ENCODE measurements at regions not wholly inside any gene's neighbourhood (a gene's known extent, or its start where the extent isn't known, plus 50 kb on each side); places are given as distances from the start of the nearest gene placed in this dataset.
A peak's percentile ranks its signal among the peaks of the same experiment; 100 is the strongest.
"Not testable (repeated sequence)": the region's sequence is repeated elsewhere in the genome, so short reads cannot be mapped to it uniquely, and the experiment has no call there.

DNA sequence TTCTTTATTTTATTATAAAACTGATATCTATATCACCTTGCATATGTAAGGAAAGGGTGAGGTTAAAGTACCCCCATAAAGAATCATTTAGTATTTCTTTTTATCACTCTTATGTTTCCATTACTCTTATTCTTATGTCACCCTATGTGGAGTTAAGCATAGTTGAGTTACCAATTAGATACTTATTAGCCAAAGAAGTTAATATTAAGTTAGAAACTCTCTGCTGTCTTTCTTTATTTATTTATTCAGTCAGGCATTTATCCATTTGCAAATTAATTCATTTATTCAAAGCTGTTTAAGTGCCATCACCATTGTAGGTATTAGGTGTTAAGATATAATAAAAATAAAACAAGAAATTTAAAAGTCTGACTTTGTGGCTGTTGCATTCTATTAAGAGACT, 1279.1 kb upstream of the CITED2 start:
- H3K9me3 ChIP-seq (ENCODE audit: control insufficient read depth, insufficient read depth, low read length): no peaks in the 10 kb centered on the region
- no peak for DNase-seq (ENCODE audit: low read depth, low spot score)
- H3K4me3 ChIP-seq (ENCODE audit: low read length): no peak overlapping the region
- no peaks in the 10 kb centered on the region for H3K36me3 ChIP-seq (ENCODE audit: control insufficient read depth, insufficient read depth, low read length)
- no peak overlapping the region for H3K27ac ChIP-seq (ENCODE audit: low read length)
- H3K27me3 ChIP-seq (ENCODE audit: control insufficient read depth, insufficient read depth, low read length): no peaks in the 10 kb centered on the region
- no peaks in the 10 kb centered on the region for H3K4me1 ChIP-seq (ENCODE audit: control insufficient read depth, insufficient read depth, low read length)

DNA sequence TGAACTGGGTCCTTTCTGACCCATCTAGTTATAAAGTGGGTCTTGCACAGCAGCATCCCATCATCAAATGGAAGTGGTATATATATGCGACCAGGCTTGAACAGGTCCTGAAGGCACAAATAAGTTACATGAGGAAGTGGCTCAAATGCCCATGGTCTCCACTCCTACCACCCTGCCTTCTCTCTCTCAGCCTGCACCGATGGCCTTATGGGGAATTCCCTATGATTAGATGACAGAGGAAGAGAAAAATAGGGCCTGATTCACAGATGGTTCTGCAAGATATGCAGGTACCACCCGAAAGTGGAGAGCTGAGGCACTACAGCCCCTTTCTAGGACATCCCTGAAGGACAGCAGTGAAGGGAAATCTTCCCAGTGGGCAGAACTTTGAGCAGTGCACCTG, 1275.1 kb upstream of the CITED2 start:
- H3K9me3 ChIP-seq (ENCODE audit: control insufficient read depth, insufficient read depth, low read length); H3K36me3 ChIP-seq (ENCODE audit: control insufficient read depth, insufficient read depth, low read length); H3K4me1 ChIP-seq (ENCODE audit: control insufficient read depth, insufficient read depth, low read length); H3K4me3 ChIP-seq (ENCODE audit: low read length); H3K27ac ChIP-seq (ENCODE audit: low read length); DNase-seq (ENCODE audit: low read depth, low spot score); H3K27me3 ChIP-seq (ENCODE audit: control insufficient read depth, insufficient read depth, low read length): not testable (repeated sequence)
- no CpG with 5 or more reads among the region's 3 CpGs for WGBS (ENCODE audit: insufficient coverage, insufficient read length)

DNA sequence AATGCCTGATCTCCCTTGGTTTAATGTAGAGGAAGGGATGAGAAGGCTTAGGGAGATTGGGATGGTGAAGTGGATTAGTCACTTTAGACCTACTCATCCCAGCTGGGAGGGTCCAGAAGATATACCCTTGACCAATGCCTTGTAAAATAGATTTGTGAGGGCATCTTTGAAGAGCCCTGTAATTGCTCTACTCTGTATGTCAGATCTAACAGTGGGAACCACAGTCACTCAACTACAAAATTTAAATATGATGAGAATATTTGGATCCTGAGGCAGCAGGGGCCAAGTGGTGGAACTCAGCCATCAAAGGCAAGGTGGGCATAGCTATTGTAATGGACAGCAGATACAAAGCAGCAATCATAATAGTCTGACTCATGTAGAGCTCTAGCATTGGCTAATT, 1272.9 kb upstream of the CITED2 start:
- not testable (repeated sequence) for H3K27me3 ChIP-seq (ENCODE audit: control insufficient read depth, insufficient read depth, low read length); H3K4me1 ChIP-seq (ENCODE audit: control insufficient read depth, insufficient read depth, low read length); H3K9me3 ChIP-seq (ENCODE audit: control insufficient read depth, insufficient read depth, low read length); H3K4me3 ChIP-seq (ENCODE audit: low read length); DNase-seq (ENCODE audit: low read depth, low spot score); H3K36me3 ChIP-seq (ENCODE audit: control insufficient read depth, insufficient read depth, low read length); H3K27ac ChIP-seq (ENCODE audit: low read length)

DNA sequence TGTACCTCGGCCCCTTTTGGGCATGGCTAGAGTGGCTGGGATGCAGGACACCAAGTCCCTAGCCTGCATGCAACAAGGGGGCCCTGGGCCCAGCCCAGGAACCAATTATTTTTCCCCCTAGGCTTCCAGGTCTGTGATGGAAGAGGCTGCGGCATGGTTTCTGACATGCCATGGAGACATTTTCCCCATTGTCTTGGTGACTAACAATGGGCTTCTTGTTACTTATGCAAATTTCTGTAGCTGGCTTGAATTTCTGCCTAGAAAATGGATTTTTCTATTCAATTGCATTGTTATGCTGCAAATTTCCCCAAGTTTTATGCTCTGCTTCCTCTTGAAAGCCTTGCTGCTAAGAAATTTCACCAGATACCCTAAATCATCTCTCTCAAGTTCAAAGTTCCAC, 1269.6 kb upstream of the CITED2 start:
- H3K9me3 ChIP-seq (ENCODE audit: control insufficient read depth, insufficient read depth, low read length): no peaks in the 10 kb centered on the region; the same call in 1 of the 2 replicates
- no peak for DNase-seq (ENCODE audit: low read depth, low spot score)
- H3K27me3 ChIP-seq (ENCODE audit: control insufficient read depth, insufficient read depth, low read length): no peaks in the 10 kb centered on the region
- no peaks in the 10 kb centered on the region for H3K4me1 ChIP-seq (ENCODE audit: control insufficient read depth, insufficient read depth, low read length)
- WGBS (ENCODE audit: insufficient coverage, insufficient read length): no CpG with 5 or more reads among the region's 2 CpGs
- H3K27ac ChIP-seq (ENCODE audit: low read length): no peak overlapping the region
- no peaks in the 10 kb centered on the region for H3K36me3 ChIP-seq (ENCODE audit: control insufficient read depth, insufficient read depth, low read length)
- H3K4me3 ChIP-seq (ENCODE audit: low read length): no peak overlapping the region

DNA sequence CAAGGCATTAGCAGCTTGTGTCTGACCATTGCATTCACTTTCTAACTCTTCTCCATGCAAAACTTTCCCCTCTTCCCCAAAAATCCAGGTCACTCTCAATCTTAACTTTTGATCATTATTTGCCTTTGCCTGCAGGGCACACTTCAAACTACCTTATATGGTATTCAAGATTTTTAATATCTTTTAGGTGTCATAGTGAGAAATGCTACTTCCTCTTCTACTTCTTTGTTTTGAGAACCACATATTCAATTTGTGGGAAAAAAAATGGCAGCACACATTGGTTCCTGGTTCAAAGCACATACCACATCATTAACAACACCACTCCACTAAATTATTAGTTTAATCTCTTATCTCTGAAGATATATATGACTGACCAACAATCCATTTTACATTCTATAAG, 1267.0 kb upstream of the CITED2 start:
- Histone ChIP-seq H3K4me1 (ENCODE audit: control insufficient read depth, insufficient read depth, low read length) (0 out of 2 replicates have a peak, but pooled peaks cover 1% of the 10 kb centered on the region), H3K36me3 (ENCODE audit: control insufficient read depth, insufficient read depth, low read length) (no peaks in the 10 kb centered on the region), H3K9me3 (ENCODE audit: control insufficient read depth, insufficient read depth, low read length) (no peaks in the 10 kb centered on the region; the same call in 1 of the 2 replicates), H3K4me3 (ENCODE audit: low read length) (no peak overlapping the region), H3K27ac (ENCODE audit: low read length) (no peak overlapping the region), H3K27me3 (ENCODE audit: control insufficient read depth, insufficient read depth, low read length) (no peaks in the 10 kb centered on the region)
- DNase-seq (ENCODE audit: low read depth, low spot score): no peak

DNA sequence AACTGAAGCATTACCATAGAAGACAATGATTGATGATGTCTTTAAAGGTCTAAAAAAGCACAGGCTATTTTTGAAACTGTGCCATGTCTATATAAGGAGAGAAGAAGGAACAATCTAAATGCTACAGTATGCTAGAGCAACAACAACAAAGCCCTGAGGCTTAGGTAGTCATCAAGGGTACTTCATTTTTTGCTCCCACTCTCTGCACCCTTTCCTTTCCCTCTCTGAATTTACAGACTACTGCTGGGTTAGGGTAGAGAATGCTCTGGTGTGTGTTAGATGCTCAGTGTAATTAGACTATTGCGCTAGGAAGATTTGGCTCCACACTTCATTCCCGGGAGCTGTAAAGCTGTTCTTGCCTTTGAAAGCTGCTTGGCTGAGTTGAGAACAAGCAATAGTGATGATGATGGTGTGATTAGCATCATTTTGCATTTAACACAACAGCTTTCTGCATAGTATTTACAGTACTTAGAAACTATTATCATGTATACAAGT, 1262.5 kb upstream of the CITED2 start:
- H3K4me3 ChIP-seq (ENCODE audit: low read length): no peak overlapping the region
- WGBS (ENCODE audit: insufficient coverage, insufficient read length): no CpG with 5 or more reads among the region's 2 CpGs
- H3K27ac ChIP-seq (ENCODE audit: low read length): no peak overlapping the region
- peak; percentile 18 for DNase-seq (ENCODE audit: low read depth, low spot score)
- 0 out of 2 replicates have a peak, but pooled peaks cover 3% of the 10 kb centered on the region for H3K4me1 ChIP-seq (ENCODE audit: control insufficient read depth, insufficient read depth, low read length)
- no peaks in the 10 kb centered on the region for H3K9me3 ChIP-seq (ENCODE audit: control insufficient read depth, insufficient read depth, low read length)
- no peaks in the 10 kb centered on the region for H3K27me3 ChIP-seq (ENCODE audit: control insufficient read depth, insufficient read depth, low read length)
- H3K36me3 ChIP-seq (ENCODE audit: control insufficient read depth, insufficient read depth, low read length): no peaks in the 10 kb centered on the region

DNA sequence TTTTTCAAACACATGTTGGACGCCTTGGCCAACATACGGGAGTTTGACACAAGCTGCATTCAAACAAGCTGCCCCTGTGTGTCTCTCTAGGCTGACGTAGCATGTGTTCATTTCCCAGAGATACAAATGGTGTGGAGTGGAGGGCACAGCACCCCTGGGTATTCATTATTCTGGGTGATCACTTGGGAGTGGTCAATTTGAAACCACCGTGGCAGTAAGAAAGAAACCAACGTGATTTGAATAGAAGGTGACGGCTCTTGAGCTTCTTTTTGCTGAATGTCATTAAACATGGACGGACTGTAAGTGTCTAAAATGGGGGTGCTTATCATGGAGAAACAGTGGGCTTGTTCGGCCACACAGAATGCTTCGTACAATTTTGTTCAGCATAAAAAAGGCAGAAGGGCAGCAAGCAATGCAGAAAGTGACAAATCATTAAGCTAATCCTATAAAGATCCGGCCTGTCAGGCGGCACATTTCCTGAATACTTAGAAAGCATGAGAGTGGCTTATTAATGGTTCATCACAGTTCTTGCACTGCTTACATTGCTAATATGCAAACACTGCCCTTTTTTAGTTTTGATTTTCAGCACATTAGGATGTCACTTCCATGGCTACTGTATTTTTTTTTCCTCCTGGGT, 1261.9 kb upstream of the CITED2 start:
- Histone ChIP-seq H3K36me3 (ENCODE audit: control insufficient read depth, insufficient read depth, low read length) (no peaks in the 10 kb centered on the region), H3K4me3 (ENCODE audit: low read length) (no peak overlapping the region), H3K27me3 (ENCODE audit: control insufficient read depth, insufficient read depth, low read length) (no peaks in the 10 kb centered on the region), H3K27ac (ENCODE audit: low read length) (no peak overlapping the region), H3K9me3 (ENCODE audit: control insufficient read depth, insufficient read depth, low read length) (no peaks in the 10 kb centered on the region), H3K4me1 (ENCODE audit: control insufficient read depth, insufficient read depth, low read length) (0 out of 2 replicates have a peak, but pooled peaks cover 3% of the 10 kb centered on the region)
- no peak for DNase-seq (ENCODE audit: low read depth, low spot score)
- no CpG with 5 or more reads among the region's 11 CpGs for WGBS (ENCODE audit: insufficient coverage, insufficient read length)

DNA sequence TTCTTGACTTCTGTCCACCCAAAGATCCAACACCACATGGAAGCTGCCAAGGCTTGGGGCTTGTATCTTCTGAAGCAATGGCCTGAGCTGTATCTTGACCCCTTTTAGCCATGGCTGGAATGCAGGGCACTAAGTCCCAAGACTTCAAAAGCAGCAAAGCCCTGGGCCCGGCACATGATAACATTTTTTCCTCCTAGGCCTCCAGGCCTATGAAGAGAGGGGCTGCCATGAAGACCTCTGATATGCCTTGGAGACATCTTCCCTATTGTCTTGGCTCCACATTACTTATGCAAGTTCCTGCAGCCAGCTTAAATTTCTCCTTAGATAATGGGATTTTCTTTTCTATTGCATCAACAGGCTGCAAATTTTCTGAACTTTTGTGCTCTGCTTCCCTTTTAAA, 1252.6 kb upstream of the CITED2 start:
- no CpG with 5 or more reads among the region's 1 CpG for WGBS (ENCODE audit: insufficient coverage, insufficient read length)
- no peak overlapping the region for H3K27ac ChIP-seq (ENCODE audit: low read length)
- no peak for DNase-seq (ENCODE audit: low read depth, low spot score)
- H3K4me1 ChIP-seq (ENCODE audit: control insufficient read depth, insufficient read depth, low read length): no peaks in the 10 kb centered on the region
- H3K36me3 ChIP-seq (ENCODE audit: control insufficient read depth, insufficient read depth, low read length): no peaks in the 10 kb centered on the region
- no peaks in the 10 kb centered on the region for H3K9me3 ChIP-seq (ENCODE audit: control insufficient read depth, insufficient read depth, low read length)
- H3K4me3 ChIP-seq (ENCODE audit: low read length): no peak overlapping the region
- H3K27me3 ChIP-seq (ENCODE audit: control insufficient read depth, insufficient read depth, low read length): no peaks in the 10 kb centered on the region

DNA sequence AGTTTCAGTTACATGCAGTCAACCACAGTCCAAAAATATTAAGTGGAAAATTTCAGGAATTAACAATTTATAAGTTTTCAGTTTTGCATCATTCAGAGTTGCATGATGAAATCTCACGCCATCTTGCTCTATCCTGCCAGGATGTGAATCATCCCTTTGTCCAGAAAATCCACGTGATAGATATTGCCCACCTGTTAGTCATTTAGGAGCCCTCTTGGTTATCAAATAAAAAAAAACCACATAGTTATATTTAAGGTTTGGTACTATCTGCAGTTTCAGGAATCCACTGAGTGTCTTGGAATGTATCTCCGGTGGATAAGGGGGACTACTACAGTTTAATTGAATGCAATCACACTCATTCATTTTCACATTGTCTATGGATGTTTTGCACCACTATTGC, 1249.0 kb upstream of the CITED2 start:
- no CpG with 5 or more reads among the region's 3 CpGs for WGBS (ENCODE audit: insufficient coverage, insufficient read length)
- H3K27ac ChIP-seq (ENCODE audit: low read length): no peak overlapping the region

DNA sequence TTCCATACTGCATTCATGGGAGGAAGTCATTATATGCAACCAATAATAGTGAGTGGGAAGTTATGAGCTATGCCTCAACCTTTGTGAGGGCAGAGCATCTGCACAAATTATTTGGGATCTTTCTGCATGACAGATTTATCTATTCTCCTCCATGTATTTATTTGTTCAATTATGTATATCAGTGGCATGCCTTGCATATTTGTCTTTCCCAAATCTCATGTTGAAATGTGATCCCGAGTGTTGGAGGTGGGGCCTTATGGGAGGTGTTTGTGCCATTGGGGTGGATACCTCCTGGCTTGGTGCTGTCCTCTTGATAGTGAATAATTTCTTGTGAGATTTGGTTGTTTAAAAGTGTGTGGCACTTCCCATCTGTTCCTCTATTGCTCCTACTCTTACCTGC, 1246.0 kb upstream of the CITED2 start:
- no peak overlapping the region for H3K4me3 ChIP-seq (ENCODE audit: low read length)
- no peaks in the 10 kb centered on the region for H3K27me3 ChIP-seq (ENCODE audit: control insufficient read depth, insufficient read depth, low read length)
- no peaks in the 10 kb centered on the region for H3K36me3 ChIP-seq (ENCODE audit: control insufficient read depth, insufficient read depth, low read length)
- WGBS (ENCODE audit: insufficient coverage, insufficient read length): no CpG with 5 or more reads among the region's 1 CpG
- no peak for DNase-seq (ENCODE audit: low read depth, low spot score)
- H3K27ac ChIP-seq (ENCODE audit: low read length): no peak overlapping the region
- H3K4me1 ChIP-seq (ENCODE audit: control insufficient read depth, insufficient read depth, low read length): no peaks in the 10 kb centered on the region
- H3K9me3 ChIP-seq (ENCODE audit: control insufficient read depth, insufficient read depth, low read length): no peaks in the 10 kb centered on the region

More for the DNA sequence above, 1249.0 kb upstream of the CITED2 start:
- Histone ChIP-seq H3K27me3 (ENCODE audit: control insufficient read depth, insufficient read depth, low read length) (no peaks in the 10 kb centered on the region), H3K4me1 (ENCODE audit: control insufficient read depth, insufficient read depth, low read length) (no peaks in the 10 kb centered on the region), H3K4me3 (ENCODE audit: low read length) (no peak overlapping the region), H3K9me3 (ENCODE audit: control insufficient read depth, insufficient read depth, low read length) (no peaks in the 10 kb centered on the region), H3K36me3 (ENCODE audit: control insufficient read depth, insufficient read depth, low read length) (no peaks in the 10 kb centered on the region)
- no peak for DNase-seq (ENCODE audit: low read depth, low spot score)

DNA sequence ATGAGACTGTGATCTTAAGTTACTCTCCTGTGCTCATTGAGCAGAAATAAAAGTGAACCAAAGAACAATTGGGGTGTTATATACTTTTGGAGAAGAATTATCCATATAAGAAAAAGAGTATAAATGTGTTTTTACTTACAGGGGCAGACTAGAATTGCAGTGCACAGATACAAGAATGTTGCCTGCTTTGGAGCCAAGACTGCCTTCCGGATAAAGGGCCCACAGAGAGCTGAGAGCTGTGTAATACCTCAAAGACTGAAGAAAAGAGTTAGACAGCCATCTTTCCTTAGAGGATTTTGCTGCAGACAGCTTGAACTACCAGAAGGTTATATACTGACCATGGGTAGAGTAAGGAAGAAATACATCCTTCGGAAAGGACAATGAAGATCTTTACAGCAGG, 1235.5 kb upstream of the CITED2 start:
- Histone ChIP-seq H3K36me3 (ENCODE audit: control insufficient read depth, insufficient read depth, low read length) (no peaks in the 10 kb centered on the region), H3K4me1 (ENCODE audit: control insufficient read depth, insufficient read depth, low read length) (no peaks in the 10 kb centered on the region), H3K27me3 (ENCODE audit: control insufficient read depth, insufficient read depth, low read length) (no peaks in the 10 kb centered on the region), H3K9me3 (ENCODE audit: control insufficient read depth, insufficient read depth, low read length) (no peaks in the 10 kb centered on the region), H3K4me3 (ENCODE audit: low read length) (no peak overlapping the region), H3K27ac (ENCODE audit: low read length) (no peak overlapping the region)
- WGBS (ENCODE audit: insufficient coverage, insufficient read length): no CpG with 5 or more reads among the region's 2 CpGs
- no peak for DNase-seq (ENCODE audit: low read depth, low spot score)

Measured in iPS DF 6.9 (cell line).